Neural cell (in vitro differentiated cells): ENCODE measurements at regions not wholly inside any gene's neighbourhood (a gene's known extent, or its start where the extent isn't known, plus 50 kb on each side); places are given as distances from the start of the nearest gene placed in this dataset.

Experiments used
- H2AFZ ChIP-seq: fragments of 200-600, 300-800 bp; sonication (generic), shearing (Covaris generic); 2 replicates; pipeline ENCODE4 v1.6.0; 2014; ENCODE audit warnings: low read depth, mild to moderate bottlenecking, antibody characterized with exemption, low read length, moderate library complexity
- H3F3A ChIP-seq: fragments of 200-600 bp; shearing (Covaris generic); 2 replicates; pipeline ENCODE4 v1.6.1; 2016; ENCODE audit warnings: mild to moderate bottlenecking, moderate library complexity, mixed read lengths, antibody characterized with exemption, low read length; ENCODE audit not compliant: insufficient read depth, poor library complexity, severe bottlenecking
- H3K27ac ChIP-seq: fragments of 200-600, 300-800 bp; sonication (generic), shearing (Covaris generic); 2 replicates; pipeline ENCODE4 v1.5.1; 2014; ENCODE audit warnings: mild to moderate bottlenecking, low read length, moderate library complexity
- H3K27me3 ChIP-seq: fragments of 300-800, 200-600 bp; sonication (generic), shearing (Covaris generic); 2 replicates; pipeline ENCODE4 v1.6.0; 2014; ENCODE audit warnings: mild to moderate bottlenecking, low read depth, low read length, moderate library complexity; ENCODE audit not compliant: insufficient read depth
- H3K36me3 ChIP-seq: fragments of 300-800, 200-600 bp; sonication (generic), shearing (Covaris generic); 2 replicates; pipeline ENCODE4 v1.5.1; 2014; ENCODE audit warnings: mild to moderate bottlenecking, antibody characterized with exemption, low read length, moderate library complexity; ENCODE audit not compliant: insufficient read depth
- H3K4me2 ChIP-seq: fragments of 300-800, 200-600 bp; sonication (generic), shearing (Covaris generic); 2 replicates; pipeline ENCODE4 v1.6.0; 2014; ENCODE audit warnings: mild to moderate bottlenecking, low read length
- H3K4me3 ChIP-seq: fragments of 300-800, 200-600 bp; sonication (generic), shearing (Covaris generic); 2 replicates; pipeline ENCODE4 v1.5.1; 2014; ENCODE audit warnings: mild to moderate bottlenecking, low read length, moderate library complexity
- H3K79me2 ChIP-seq: fragments of 200-600 bp; shearing (Covaris generic); replicated peaks from 2 replicates; pipeline ENCODE4 v1.6.0; 2014; ENCODE audit warnings: mild to moderate bottlenecking, low read length, moderate library complexity; ENCODE audit not compliant: insufficient read depth
- H3K9ac ChIP-seq: fragments of 300-800, 200-600 bp; sonication (generic), shearing (Covaris generic); 2 replicates; pipeline ENCODE4 v1.6.1; 2016; ENCODE audit warnings: mild to moderate bottlenecking, low read length, mixed read lengths
- H3K9me2 ChIP-seq: fragments of 200-600 bp; shearing (Covaris generic); 2 replicates; pipeline ENCODE4 v1.6.1; 2016; ENCODE audit warnings: mild to moderate bottlenecking, low read length, mixed read lengths; ENCODE audit not compliant: insufficient read depth
- H3K9me3 ChIP-seq: fragments of 200-600, 300-800 bp; sonication (generic), shearing (Covaris generic); 2 replicates; pipeline ENCODE4 v1.6.1; 2016; ENCODE audit warnings: mild to moderate bottlenecking, mixed run types, low read length, moderate library complexity, mixed read lengths
- H4K20me1 ChIP-seq: fragments of 200-600 bp; shearing (Covaris generic); 2 replicates; pipeline ENCODE4 v1.6.1; 2016; ENCODE audit warnings: mild to moderate bottlenecking, mixed run types; ENCODE audit not compliant: insufficient read depth
- CTCF ChIP-seq: fragments of 450-650 bp; IDR thresholded peaks from 2 replicates; pipeline ENCODE4 v1.5.1; 2014; ENCODE audit warnings: antibody characterized with exemption, mild to moderate bottlenecking, moderate library complexity; ENCODE audit not compliant: poor library complexity, severe bottlenecking
- EP300 ChIP-seq: fragments of 450-650 bp; conservative IDR thresholded peaks from 2 replicates; pipeline ENCODE4 v1.6.1; 2014; ENCODE audit warnings: antibody characterized with exemption, mild to moderate bottlenecking, moderate library complexity; ENCODE audit not compliant: poor library complexity, severe bottlenecking
- EZH2 ChIP-seq: fragments of 200-600, 300-800 bp; shearing (Covaris generic), sonication (generic); IDR thresholded peaks from 2 replicates; pipeline ENCODE4 v1.6.1; 2014; ENCODE audit warnings: antibody characterized with exemption, low read length, borderline replicate concordance, mild to moderate bottlenecking; ENCODE audit not compliant: insufficient read depth, poor library complexity, severe bottlenecking
- MXI1 ChIP-seq: fragments of 450-650 bp; conservative IDR thresholded peaks from 2 replicates; pipeline ENCODE4 v1.6.1; 2014; ENCODE audit warnings: antibody characterized with exemption, mild to moderate bottlenecking; ENCODE audit not compliant: poor library complexity, severe bottlenecking
- POLR2AphosphoS5 ChIP-seq: IDR thresholded peaks from 2 replicates; pipeline ENCODE4 v1.6.1; 2012
- RAD21 ChIP-seq: fragments of 450-650 bp; conservative IDR thresholded peaks from 2 replicates; pipeline ENCODE4 v1.6.1; 2014; ENCODE audit warnings: antibody characterized with exemption, mild to moderate bottlenecking, moderate library complexity
- SMC3 ChIP-seq: fragments of 450-650 bp; conservative IDR thresholded peaks from 2 replicates; pipeline ENCODE4 v1.6.1; 2014; ENCODE audit warnings: antibody characterized with exemption, mild to moderate bottlenecking, moderate library complexity; ENCODE audit not compliant: poor library complexity
- TAF1 ChIP-seq: IDR thresholded peaks from 2 replicates; pipeline ENCODE4 v1.6.1; 2012; ENCODE audit warnings: low read depth
- TF ChIP-seq, protein P1 (sequence below): IDR thresholded peaks from 2 replicates; pipeline ENCODE4 v1.6.1; 2012; ENCODE audit warnings: borderline replicate concordance

DNA sequence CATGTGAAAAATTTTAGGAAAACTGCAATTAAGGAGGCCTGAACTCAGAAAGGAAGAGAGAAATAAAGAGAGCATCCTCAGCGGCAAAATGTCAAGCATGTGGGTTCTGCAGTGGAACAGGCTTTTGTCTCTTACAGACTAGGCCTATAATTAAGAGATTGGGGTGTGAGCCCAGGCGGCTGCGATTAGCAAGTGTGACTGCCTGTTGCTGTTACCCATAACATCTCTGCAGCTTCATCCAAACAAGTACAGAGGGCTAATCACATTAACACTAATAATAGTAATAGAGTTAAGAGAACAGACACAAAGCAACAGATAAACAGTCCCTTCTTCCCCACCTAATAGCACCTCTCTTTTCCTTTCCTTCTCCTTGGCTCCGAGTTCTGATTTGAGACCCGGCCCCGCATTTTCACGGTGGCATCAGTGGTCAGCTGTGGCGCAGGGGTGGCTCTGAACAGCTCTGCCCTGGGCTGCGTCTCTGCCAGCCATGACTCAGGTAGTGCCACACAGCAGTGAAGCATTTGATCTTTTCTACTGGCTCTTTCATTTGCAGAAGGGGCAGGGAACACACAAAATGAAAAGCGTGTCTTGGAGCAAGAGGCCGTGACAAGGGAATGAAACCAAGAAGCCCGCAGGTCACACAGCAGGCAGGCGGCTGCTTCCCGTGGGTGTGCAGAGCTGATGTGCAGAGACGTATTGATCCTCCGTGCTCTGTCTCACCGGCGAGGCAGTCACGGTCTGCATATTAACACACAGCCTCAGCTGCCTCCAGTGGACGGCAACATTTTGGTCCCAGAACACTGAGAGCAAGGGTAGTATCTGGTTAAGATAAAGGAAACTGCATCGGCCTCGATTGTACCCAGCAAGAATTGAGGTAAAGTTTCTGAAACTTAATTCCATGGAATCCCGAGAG lies 103.1 kb downstream of the KLF6 start:
- Histone ChIP-seq H3K9ac (no peak overlapping the region), H2AFZ (no peak overlapping the region), H3K9me2 (no peaks in the 10 kb centered on the region), H3K4me2 (no peak overlapping the region), H3F3A (no peaks in the 10 kb centered on the region), H3K36me3 (no peaks in the 10 kb centered on the region), H3K79me2 (no peaks in the 10 kb centered on the region), H4K20me1 (no peaks in the 10 kb centered on the region), H3K9me3 (no peaks in the 10 kb centered on the region), H3K4me3 (no peak overlapping the region), H3K27me3 (no peaks in the 10 kb centered on the region), H3K27ac (no peak overlapping the region)
- no peak for TF ChIP-seq SMC3
- TF ChIP-seq POLR2AphosphoS5 = no peak
- TF ChIP-seq EZH2 = no peak
- TF ChIP-seq, protein P1, sequence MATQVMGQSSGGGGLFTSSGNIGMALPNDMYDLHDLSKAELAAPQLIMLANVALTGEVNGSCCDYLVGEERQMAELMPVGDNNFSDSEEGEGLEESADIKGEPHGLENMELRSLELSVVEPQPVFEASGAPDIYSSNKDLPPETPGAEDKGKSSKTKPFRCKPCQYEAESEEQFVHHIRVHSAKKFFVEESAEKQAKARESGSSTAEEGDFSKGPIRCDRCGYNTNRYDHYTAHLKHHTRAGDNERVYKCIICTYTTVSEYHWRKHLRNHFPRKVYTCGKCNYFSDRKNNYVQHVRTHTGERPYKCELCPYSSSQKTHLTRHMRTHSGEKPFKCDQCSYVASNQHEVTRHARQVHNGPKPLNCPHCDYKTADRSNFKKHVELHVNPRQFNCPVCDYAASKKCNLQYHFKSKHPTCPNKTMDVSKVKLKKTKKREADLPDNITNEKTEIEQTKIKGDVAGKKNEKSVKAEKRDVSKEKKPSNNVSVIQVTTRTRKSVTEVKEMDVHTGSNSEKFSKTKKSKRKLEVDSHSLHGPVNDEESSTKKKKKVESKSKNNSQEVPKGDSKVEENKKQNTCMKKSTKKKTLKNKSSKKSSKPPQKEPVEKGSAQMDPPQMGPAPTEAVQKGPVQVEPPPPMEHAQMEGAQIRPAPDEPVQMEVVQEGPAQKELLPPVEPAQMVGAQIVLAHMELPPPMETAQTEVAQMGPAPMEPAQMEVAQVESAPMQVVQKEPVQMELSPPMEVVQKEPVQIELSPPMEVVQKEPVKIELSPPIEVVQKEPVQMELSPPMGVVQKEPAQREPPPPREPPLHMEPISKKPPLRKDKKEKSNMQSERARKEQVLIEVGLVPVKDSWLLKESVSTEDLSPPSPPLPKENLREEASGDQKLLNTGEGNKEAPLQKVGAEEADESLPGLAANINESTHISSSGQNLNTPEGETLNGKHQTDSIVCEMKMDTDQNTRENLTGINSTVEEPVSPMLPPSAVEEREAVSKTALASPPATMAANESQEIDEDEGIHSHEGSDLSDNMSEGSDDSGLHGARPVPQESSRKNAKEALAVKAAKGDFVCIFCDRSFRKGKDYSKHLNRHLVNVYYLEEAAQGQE = no peak
- TF ChIP-seq RAD21 = no peak
- TF ChIP-seq EP300 = no peak
- TF ChIP-seq TAF1 = no peak
- no peak for TF ChIP-seq MXI1
- no peak for TF ChIP-seq CTCF

DNA sequence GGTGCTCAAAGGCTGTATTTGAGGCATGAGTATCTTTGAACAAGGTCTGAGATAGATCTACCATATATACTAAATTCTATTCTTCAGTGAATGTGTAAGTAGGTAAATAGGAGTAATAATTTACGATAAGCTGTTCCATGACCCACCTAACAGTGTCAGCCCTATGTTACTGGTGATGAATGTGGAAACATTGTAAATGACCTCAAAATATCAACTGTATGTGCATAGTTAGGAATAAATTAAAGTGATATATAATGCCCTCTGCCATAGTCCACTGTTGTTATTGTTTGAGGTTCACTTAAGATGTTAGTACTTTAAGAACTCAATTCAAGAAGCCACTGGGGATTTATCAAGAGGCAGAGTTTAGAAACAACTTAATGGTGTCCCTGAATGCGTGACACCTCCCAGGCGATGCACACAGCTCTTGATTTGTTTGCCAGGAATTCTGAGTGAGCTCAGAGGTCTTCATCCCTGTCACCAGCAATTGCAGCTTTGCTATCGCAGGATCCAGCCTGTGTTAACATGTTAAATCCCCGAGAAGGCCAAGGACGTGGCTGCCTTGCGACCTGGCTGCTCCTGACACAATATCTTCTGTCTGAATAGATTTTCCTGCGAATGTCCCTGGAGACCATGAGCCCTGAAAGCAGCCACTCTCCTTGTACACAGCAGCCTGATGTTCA lies 104.9 kb downstream of the KLF6 start:
- Histone ChIP-seq H3K4me2 (no peak overlapping the region), H3K9ac (no peak overlapping the region), H3K36me3 (no peaks in the 10 kb centered on the region), H3K9me3 (no peaks in the 10 kb centered on the region), H4K20me1 (no peaks in the 10 kb centered on the region), H3K4me3 (no peak overlapping the region), H3K79me2 (no peaks in the 10 kb centered on the region), H3K27me3 (no peaks in the 10 kb centered on the region), H3F3A (no peaks in the 10 kb centered on the region), H3K9me2 (no peaks in the 10 kb centered on the region), H3K27ac (no peak overlapping the region), H2AFZ (no peak overlapping the region)
- TF ChIP-seq, protein P1 = no peak
- TF ChIP-seq EZH2 (no peak), CTCF (no peak), RAD21 (no peak), EP300 (no peak)
